Adrenal gland (tissue), 5 donors: ENCODE measurements at regions not wholly inside any gene's neighbourhood (a gene's known extent, or its start where the extent isn't known, plus 50 kb on each side); places are given as distances from the start of the nearest gene placed in this dataset.

Source experiments
- CTCF ChIP-seq, 6 experiments: fragments of 450-650 bp in 4 of 6; fragments of 200-600 bp in 2 of 6; sonication (generic) in 1 of 6; IDR thresholded peaks; 1 replicate in 5 of 6; 2 replicates in 1 of 6; pipeline versions ENCODE4 v1.5.1 to v1.8.0; 2016 to 2021; ENCODE audit warnings: antibody characterized with exemption in 6 of 6, mild to moderate bottlenecking in 2 of 6, moderate library complexity in 1 of 6
- POLR2A ChIP-seq, 2 donors: fragments of 450-650 bp; IDR thresholded peaks; one replicate each; pipeline ENCODE4 v1.6.1; 2017; ENCODE audit warnings: antibody characterized with exemption in 2 of 2, mild to moderate bottlenecking in 2 of 2, moderate library complexity in 1 of 2
- donor health status: DM: no; HTN: no; CAD: no.

GRCh38 chr6:148169706-148170105 lies 172.9 kb upstream of the SASH1 start:
- TF ChIP-seq CTCF (IDR thresholded peaks at IDR 0.05), result no peak
- TF ChIP-seq POLR2A (IDR thresholded peaks at IDR 0.05), result no peak
